ENCODE measurements at regions not wholly inside any gene's neighbourhood (a gene's known extent, or its start where the extent isn't known, plus 50 kb on each side); places are given as distances from the start of the nearest gene placed in this dataset.

- TF ChIP-seq GATA2 (IDR thresholded peaks at IDR 0.05; ENCODE audit: low read depth, low read length), result no peak
- TF ChIP-seq GATA3 (IDR thresholded peaks at IDR 0.05; ENCODE audit: low read depth, low read length), result no peak
These were observed 238.5 kb upstream of the AKR1E2 start for GRCh38 chr10:4587466-4587865.

All from SH-SY5Y (cell line).